PC-9 (cell line): ENCODE measurements at regions not wholly inside any gene's neighbourhood (a gene's known extent, or its start where the extent isn't known, plus 50 kb on each side); places are given as distances from the start of the nearest gene placed in this dataset.

Experiments
- BruUV-seq: library from RNA; stranded (reverse); fragments of 400-500 nt; replicated peaks from 2 replicates; lab custom pipeline; 2021; lab: Mats Ljungman, UMichigan
- CTCF ChIA-PET: fragments of 300-600 bp; sonication (Branson Sonifier 250); formaldehyde crosslinking; loops from one replicate; lab custom pipeline; 2022; ENCODE audit warnings: antibody characterized with exemption; lab: Charles Lee
- POLR2A ChIA-PET: fragments of 300-600 bp; sonication (Branson Sonifier 250); formaldehyde crosslinking; loops from one replicate; lab custom pipeline; 2022; ENCODE audit warnings: antibody characterized with exemption; ENCODE audit not compliant: unreplicated experiment; lab: Charles Lee
- DNase-seq, 2 experiments: peaks; one replicate each; pipeline versions ENCODE4 v3.0.0 to v3.0.0-alpha.2; 2015 to 2022; ENCODE audit warnings: mixed read lengths in 1 of 2
- H2AFZ ChIP-seq: fragments of 200-600 bp; sonication (generic); 2 replicates; pipeline ENCODE4 v1.8.1; 2017; ENCODE audit warnings: antibody characterized with exemption
- H3F3A ChIP-seq: fragments of 200-600 bp; sonication (generic); 2 replicates; pipeline ENCODE4 v1.8.1; 2017; ENCODE audit warnings: antibody characterized with exemption, mild to moderate bottlenecking, low read depth; ENCODE audit not compliant: insufficient read depth
- H3K27ac ChIP-seq: fragments of 200-600 bp; sonication (generic); 2 replicates; pipeline ENCODE4 v1.6.1; 2016; ENCODE audit warnings: mixed run types
- H3K27me3 ChIP-seq: fragments of 200-600 bp; sonication (generic); 2 replicates; pipeline ENCODE4 v1.6.1; 2016; ENCODE audit warnings: low read depth, mixed run types; ENCODE audit not compliant: insufficient read depth
- H3K36me3 ChIP-seq: fragments of 200-600 bp; sonication (generic); 2 replicates; pipeline ENCODE4 v1.6.1; 2016; ENCODE audit warnings: low read depth, mixed run types
- H3K4me1 ChIP-seq: fragments of 200-600 bp; sonication (generic); replicated peaks from 2 replicates; pipeline ENCODE4 v1.6.1; 2016; ENCODE audit warnings: mixed run types; ENCODE audit not compliant: insufficient read depth
- H3K4me2 ChIP-seq: fragments of 200-600 bp; sonication (generic); 2 replicates; pipeline ENCODE4 v1.6.1; 2017; ENCODE audit warnings: mixed run types
- H3K4me3 ChIP-seq: fragments of 200-600 bp; sonication (generic); 2 replicates; pipeline ENCODE4 v1.6.1; 2016; ENCODE audit warnings: mixed run types
- H3K79me2 ChIP-seq: fragments of 200-600 bp; sonication (generic); 2 replicates; pipeline ENCODE4 v1.6.1; 2017; ENCODE audit warnings: low read depth, mixed run types
- H3K9me2 ChIP-seq: fragments of 200-600 bp; sonication (generic); 2 replicates; pipeline ENCODE4 v1.8.1; 2017; ENCODE audit warnings: mild to moderate bottlenecking; ENCODE audit not compliant: insufficient read depth
- H3K9me3 ChIP-seq: fragments of 200-600 bp; sonication (generic); 2 replicates; pipeline ENCODE4 v1.8.1; 2016; ENCODE audit warnings: low read depth; ENCODE audit not compliant: insufficient read depth
- H4K20me1 ChIP-seq: fragments of 200-600 bp; sonication (generic); 2 replicates; pipeline ENCODE4 v1.8.1; 2017; ENCODE audit not compliant: insufficient read depth
- CTCF ChIP-seq: fragments of 200-600 bp; sonication (generic); conservative IDR thresholded peaks from 2 replicates; pipeline ENCODE4 v1.6.1; 2017; ENCODE audit warnings: mixed run types, antibody characterized with exemption, mild to moderate bottlenecking, moderate library complexity
- EZH2 ChIP-seq: fragments of 200-600 bp; sonication (generic); IDR thresholded peaks from 2 replicates; pipeline ENCODE4 v1.8.0; 2017; ENCODE audit warnings: antibody characterized with exemption, low read depth
- intact Hi-C: fragments of 100-400 bp; cut with micrococcal nuclease; formaldehyde crosslinking; loops from one replicate; pipeline ENCODE4 v1.10.0; 2022; ENCODE audit not compliant: unreplicated experiment

GRCh38 chr13:69389899-69390298 lies 717.7 kb upstream of the ATXN8OS start:
- DNase-seq: no peak
- H3K9me3 ChIP-seq: no peaks in the 10 kb centered on the region
- H3K9me2 ChIP-seq: no peaks in the 10 kb centered on the region
- intact Hi-C loops: no loop called here
- H3K4me1 ChIP-seq: no peaks in the 10 kb centered on the region
- CTCF ChIA-PET: no interaction called here
- no peak for TF ChIP-seq CTCF
- no peak for TF ChIP-seq EZH2
- H3F3A ChIP-seq: no peaks in the 10 kb centered on the region
- no peak overlapping the region for H3K27ac ChIP-seq
- no peaks in the 10 kb centered on the region for H3K27me3 ChIP-seq
- no peaks in the 10 kb centered on the region for H3K79me2 ChIP-seq
- no peaks in the 10 kb centered on the region for H4K20me1 ChIP-seq
- POLR2A ChIA-PET: no interaction called here
- BruUV-seq: no TSS peak
- no peak overlapping the region for H3K4me2 ChIP-seq
- H3K36me3 ChIP-seq: no peaks in the 10 kb centered on the region
- no peak overlapping the region for H2AFZ ChIP-seq
- H3K4me3 ChIP-seq: no peak overlapping the region

GRCh38 chr13:69373747-69374425 lies 733.7 kb upstream of the ATXN8OS start:
- CTCF ChIA-PET: no interaction called here
- no peak for DNase-seq
- intact Hi-C loops: no loop called here
- H2AFZ ChIP-seq: no peak overlapping the region; the same call in 1 of the 2 replicates
- no peaks in the 10 kb centered on the region for H3F3A ChIP-seq
- no peaks in the 10 kb centered on the region for H3K4me1 ChIP-seq
- no peaks in the 10 kb centered on the region for H3K9me2 ChIP-seq
- no peak overlapping the region for H3K4me2 ChIP-seq
- no peak overlapping the region for H3K27ac ChIP-seq
- POLR2A ChIA-PET: no interaction called here
- BruUV-seq: no TSS peak
- H3K79me2 ChIP-seq: no peaks in the 10 kb centered on the region
- no peaks in the 10 kb centered on the region for H3K9me3 ChIP-seq
- no peaks in the 10 kb centered on the region for H3K36me3 ChIP-seq
- H3K27me3 ChIP-seq: no peaks in the 10 kb centered on the region
- H4K20me1 ChIP-seq: no peaks in the 10 kb centered on the region
- no peak overlapping the region for H3K4me3 ChIP-seq
- no peak for TF ChIP-seq CTCF
- no peak for TF ChIP-seq EZH2

- intact Hi-C loops: no loop called here
- DNase-seq: no peak
Observed at GRCh38 chr13:69363360-69363759, 744.3 kb upstream of the ATXN8OS start.

More at GRCh38 chr13:69363360-69363759, 744.3 kb upstream of the ATXN8OS start:
- no peaks in the 10 kb centered on the region for H3K9me3 ChIP-seq
- H2AFZ ChIP-seq: no peak overlapping the region
- CTCF ChIA-PET: no interaction called here
- H3K4me3 ChIP-seq: no peak overlapping the region
- no peaks in the 10 kb centered on the region for H3K9me2 ChIP-seq
- H3K4me2 ChIP-seq: no peak overlapping the region
- no peaks in the 10 kb centered on the region for H3K36me3 ChIP-seq
- BruUV-seq: no TSS peak
- no peaks in the 10 kb centered on the region for H4K20me1 ChIP-seq
- no peaks in the 10 kb centered on the region for H3F3A ChIP-seq
- H3K79me2 ChIP-seq: no peaks in the 10 kb centered on the region
- H3K27me3 ChIP-seq: no peaks in the 10 kb centered on the region
- H3K27ac ChIP-seq: no peak overlapping the region
- POLR2A ChIA-PET: no interaction called here
- H3K4me1 ChIP-seq: no peaks in the 10 kb centered on the region
- TF ChIP-seq CTCF: no peak
- TF ChIP-seq EZH2: no peak
